Endothelial cell of umbilical vein (primary cell): ENCODE measurements at regions not wholly inside any gene's neighbourhood (a gene's known extent, or its start where the extent isn't known, plus 50 kb on each side); places are given as distances from the start of the nearest gene placed in this dataset.

Source experiments
- CTCF ChIP-seq, 2 donors: IDR thresholded peaks; 1 replicate in 1 of 2; 2 replicates in 1 of 2; pipeline ENCODE4 v1.5.1; 2011; ENCODE audit warnings: low read length in 2 of 2, mild to moderate bottlenecking in 2 of 2, moderate library complexity in 2 of 2, control low read depth in 1 of 2, inconsistent platforms in 1 of 2, low read depth in 1 of 2; ENCODE audit not compliant: insufficient read depth in 1 of 2; ENCODE audit errors: extremely low read depth in 1 of 2
- GATA2 ChIP-seq: IDR thresholded peaks from 2 replicates; pipeline ENCODE4 v1.7.0; 2011; ENCODE audit warnings: low read depth, mild to moderate bottlenecking, moderate library complexity, mixed read lengths, low read length; ENCODE audit not compliant: insufficient read length, insufficient read depth
- MYC ChIP-seq: IDR thresholded peaks from one replicate; pipeline ENCODE4 v1.6.1; 2011; ENCODE audit warnings: mild to moderate bottlenecking, low read depth, low read length
- POLR2A ChIP-seq: IDR thresholded peaks from 2 replicates; pipeline ENCODE4 v1.6.1; 2012; ENCODE audit warnings: low read depth, mild to moderate bottlenecking, control low read depth, low read length
- POLR2AphosphoS5 ChIP-seq: IDR thresholded peaks from 2 replicates; pipeline ENCODE4 v1.6.1; 2012; ENCODE audit warnings: low read depth, mild to moderate bottlenecking, control low read depth, low read length, moderate library complexity; ENCODE audit not compliant: insufficient read depth

- TF ChIP-seq CTCF (IDR thresholded peaks at IDR 0.05; ENCODE audit: extremely low read depth in 1 of 2, insufficient read depth in 1 of 2, low read depth in 1 of 2, low read length in 2 of 2) (no peak), POLR2AphosphoS5 (no peak), POLR2A (no peak), MYC (no peak), GATA2 (no peak)
These were observed 573.9 kb downstream of the EPHA4 start for GRCh38 chr2:220998156-220998555.
